NCI-H2171 treated with DMSO at 0.1 percent for 48 hours (cell line): ENCODE measurements at regions not wholly inside any gene's neighbourhood (a gene's known extent, or its start where the extent isn't known, plus 50 kb on each side); places are given as distances from the start of the nearest gene placed in this dataset.
A peak's percentile ranks its signal among the peaks of the same experiment; 100 is the strongest.
"Not testable (repeated sequence)": the region's sequence is repeated elsewhere in the genome, so short reads cannot be mapped to it uniquely, and the experiment has no call there.

Experiments used
- DNase-seq: peaks from one replicate; lab custom pipeline; 2025; lab: John Stamatoyannopoulos, UW

GRCh38 chr6:106746652-106747051 is 117.3 kb downstream of the QRSL1 start:
- peak; percentile 82 for DNase-seq

DNA sequence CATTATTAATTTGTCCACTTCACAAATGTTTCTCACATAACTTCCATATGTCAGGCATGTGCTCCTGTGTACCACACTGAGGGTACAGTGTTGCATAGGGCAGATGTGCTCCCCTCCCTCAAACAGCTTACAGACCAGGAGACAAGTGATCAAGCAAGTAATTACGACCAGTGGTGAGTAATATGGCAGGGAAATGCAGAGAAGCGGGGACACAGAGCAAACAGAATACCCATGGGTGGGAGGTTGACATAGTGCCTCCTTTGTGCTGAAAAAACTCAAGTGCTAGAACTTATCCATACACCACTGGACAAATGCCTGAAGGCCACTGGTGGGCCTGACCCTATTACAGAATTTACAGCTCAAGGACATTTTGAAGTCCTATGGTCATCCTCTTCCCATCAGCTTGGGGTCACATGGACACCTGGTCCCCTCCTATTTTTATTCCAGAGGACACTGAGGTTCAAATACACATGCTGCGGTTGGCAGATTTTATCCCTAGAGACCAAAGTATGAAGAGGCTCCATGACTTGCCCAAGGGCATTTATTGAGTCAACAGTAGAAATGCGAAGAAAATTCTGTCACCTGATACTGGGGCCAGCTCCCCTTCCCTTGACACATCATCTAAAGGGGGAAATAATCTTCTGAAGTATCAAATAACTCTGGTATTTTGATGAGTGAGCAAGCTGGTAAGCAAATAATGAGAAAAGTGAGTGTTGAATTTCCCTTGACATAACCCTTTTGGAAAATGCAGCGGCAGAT is 116.6 kb downstream of the QRSL1 start:
- peak; percentile 82 for DNase-seq

- DNase-seq: no peak
These were observed 115.9 kb downstream of the QRSL1 start for GRCh38 chr6:106745197-106745770.

DNA sequence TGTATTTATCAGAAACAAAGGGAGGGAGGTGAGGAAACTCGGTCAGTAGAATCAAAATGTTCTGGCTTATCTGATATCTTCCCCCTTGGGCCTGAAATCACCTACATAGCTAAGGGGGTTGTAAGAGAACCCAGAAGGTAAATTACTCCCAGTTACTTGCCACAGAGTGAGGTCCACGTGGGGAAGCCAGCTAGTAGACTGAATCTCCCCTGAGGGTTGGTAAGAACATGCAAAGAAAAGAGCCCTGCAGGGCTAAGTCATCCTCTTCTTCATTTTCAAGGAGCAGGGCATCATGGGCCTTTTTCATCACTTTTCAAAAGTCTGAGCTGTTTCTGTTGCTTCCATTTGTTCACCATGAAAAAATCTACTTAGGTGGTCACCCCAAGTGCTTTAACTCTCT is 115.4 kb downstream of the QRSL1 start:
- DNase-seq: no peak

GRCh38 chr6:106744029-106744428 is 114.7 kb downstream of the QRSL1 start:
- DNase-seq: not testable (repeated sequence)

DNA sequence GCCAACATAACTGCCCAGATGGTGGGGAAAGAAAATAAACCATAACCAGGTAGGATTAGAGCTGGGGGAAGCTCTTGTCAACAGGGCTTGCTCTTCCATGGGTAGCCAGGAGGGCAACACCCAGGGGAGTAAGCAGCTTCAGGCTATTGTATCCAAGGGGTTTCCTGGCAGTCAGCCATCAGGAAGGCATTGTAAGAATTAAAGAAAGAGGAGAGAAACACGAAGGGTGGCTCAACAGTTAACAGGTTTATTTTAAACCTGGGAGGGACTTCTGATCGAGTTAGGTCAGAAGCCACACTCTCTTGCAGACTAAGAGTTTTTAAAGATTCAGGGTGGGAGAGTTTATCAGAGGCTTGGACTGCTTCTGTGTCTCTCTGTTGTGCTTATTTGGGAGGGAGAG is 114.2 kb downstream of the QRSL1 start:
- peak; percentile 22 for DNase-seq

GRCh38 chr6:106740287-106740686 is 110.9 kb downstream of the QRSL1 start:
- no peak for DNase-seq

DNA sequence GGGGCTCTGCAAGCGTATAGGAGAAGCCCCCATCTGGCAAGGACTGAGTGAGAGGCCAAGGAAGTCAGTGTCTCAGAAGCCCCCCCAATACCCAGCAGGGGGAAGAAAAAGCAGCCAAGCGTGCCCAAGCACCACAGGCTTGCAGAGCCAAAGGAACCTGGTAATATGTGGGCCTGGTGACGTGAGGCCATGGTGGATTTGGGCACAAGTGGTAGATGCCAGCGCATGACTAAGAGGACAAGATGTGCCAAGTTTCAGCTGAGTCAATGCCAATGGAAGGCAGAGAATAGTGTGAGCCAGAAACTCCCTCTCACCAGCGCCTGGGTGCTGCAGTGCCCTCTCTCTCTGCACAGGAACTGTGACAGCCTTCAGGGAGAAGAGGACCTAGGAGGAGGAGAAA is 110.0 kb downstream of the QRSL1 start:
- no peak for DNase-seq

DNA sequence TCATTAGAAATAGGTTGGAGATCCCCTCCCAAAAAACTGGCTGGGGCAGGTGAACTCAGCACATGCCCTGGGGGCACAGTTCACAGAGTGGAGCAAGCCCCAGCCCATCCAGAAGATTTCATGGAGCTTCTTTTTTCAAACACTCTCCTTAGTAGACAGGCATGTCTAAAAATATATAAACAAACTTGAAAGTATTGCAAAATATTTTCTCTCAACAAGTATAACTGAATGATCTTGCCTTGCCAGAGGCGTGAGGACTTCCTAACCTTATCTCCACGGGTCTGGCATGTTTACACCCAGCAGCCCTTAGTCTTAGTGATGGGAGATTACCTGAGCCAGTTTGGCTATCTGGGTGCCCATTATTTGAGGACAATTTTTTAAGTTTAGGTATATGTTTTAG is 107.1 kb downstream of the QRSL1 start:
- DNase-seq: no peak

GRCh38 chr6:106735828-106736227 is 106.5 kb downstream of the QRSL1 start:
- DNase-seq: no peak

DNA sequence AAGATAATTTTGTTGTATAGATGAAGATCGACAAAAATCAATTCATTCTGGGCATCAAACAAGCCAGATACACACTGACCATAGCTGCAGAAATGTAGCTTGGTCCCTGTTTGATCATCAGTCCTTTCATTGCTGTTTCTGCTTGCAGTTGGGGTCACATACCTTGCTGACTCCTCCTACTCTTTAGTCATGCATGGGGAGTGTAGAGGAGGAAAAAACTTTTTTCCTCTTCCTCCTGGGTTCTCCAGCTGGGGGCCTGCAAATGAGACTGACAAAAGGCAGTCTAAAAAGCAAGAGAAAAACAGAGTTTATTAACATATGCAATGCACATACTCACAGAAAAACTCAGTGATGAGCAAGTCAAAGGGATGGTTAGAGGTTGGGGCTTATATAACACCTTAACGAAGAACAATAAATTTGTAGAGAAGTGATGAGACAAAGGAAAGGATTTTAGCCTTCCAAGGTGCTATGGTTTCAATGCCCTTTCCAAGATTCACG is 105.8 kb downstream of the QRSL1 start:
- no peak for DNase-seq

DNA sequence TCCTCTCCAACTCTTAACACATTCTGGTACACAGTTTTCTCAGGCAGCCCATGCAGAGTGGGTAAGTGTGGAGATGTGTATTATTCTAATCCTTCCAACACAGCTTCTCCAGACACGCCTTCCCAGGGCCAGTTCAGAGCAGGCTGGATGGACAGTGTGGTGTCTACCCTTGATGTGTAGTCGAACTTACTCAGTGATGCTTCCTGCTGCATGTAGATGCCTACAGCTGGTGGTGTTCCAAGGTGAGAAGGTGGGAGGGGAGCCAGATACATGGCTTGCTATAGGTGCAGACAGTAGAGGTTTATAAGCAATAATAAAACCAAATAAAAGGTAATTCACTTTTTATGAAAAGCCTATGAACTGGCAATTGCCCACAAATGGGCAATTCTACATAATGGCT is 104.0 kb downstream of the QRSL1 start:
- DNase-seq: no peak

DNA sequence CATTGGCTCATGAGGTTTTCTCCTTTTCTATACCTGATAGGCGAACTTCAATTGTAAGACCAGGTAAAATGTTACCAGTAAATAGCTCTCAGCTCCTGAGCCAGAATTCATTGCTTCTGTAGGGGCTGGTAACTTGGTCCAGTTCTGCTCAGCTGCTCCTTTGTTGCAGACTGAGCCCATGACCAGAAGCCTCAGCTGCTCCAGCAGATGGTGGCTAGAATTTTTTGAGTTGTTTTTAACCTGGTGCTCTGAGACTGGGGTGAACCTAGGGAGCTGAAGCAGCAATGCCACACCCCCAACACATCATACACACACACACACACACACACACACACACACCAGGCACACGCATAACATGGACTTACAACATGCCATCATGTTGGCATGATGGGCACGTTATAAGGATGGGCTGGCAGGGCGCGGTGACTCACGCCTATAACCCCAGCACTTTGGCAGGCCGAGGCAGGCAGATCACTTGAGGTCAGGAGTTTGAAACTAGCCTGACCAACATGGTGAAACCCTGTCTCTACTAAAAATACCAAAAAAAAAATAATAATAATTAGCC is 103.1 kb downstream of the QRSL1 start:
- no peak for DNase-seq

DNA sequence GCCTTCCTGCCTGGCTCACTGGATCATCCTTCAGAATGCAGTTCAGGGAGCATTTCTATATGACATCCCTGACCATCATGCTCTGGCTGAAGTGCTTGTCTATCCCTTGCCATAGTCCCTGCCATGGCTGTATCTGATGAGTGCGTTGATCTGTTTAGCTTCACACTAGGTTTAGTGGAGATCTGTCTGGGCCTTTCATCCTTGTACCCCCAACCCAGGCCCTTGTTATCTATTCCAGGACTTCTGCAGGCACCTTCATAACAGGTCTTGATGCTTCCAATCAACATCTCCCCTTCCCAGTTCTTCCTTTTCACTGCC is 102.4 kb downstream of the QRSL1 start:
- no peak for DNase-seq

GRCh38 chr6:106731144-106731842 is 101.9 kb downstream of the QRSL1 start:
- DNase-seq: no peak

DNA sequence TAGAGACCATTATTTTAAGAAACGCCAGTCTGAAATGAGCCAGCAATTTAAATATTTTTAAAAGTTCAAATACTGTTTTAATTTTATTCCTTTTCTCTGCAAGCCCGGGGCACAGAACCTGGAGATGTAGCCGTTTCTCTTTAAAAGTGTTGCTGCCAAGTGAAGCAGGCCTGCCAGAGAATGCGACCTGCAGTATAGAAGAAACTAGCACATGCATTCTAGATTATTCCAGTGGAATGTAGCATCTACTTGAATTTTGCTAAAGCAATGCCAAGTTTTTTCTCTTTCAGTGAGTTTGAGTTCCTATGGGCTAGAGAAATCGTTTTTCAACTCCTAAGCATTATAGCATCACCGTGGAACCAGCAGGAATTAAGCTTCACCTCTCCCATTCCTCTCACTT is 101.3 kb downstream of the QRSL1 start:
- no peak for DNase-seq

DNA sequence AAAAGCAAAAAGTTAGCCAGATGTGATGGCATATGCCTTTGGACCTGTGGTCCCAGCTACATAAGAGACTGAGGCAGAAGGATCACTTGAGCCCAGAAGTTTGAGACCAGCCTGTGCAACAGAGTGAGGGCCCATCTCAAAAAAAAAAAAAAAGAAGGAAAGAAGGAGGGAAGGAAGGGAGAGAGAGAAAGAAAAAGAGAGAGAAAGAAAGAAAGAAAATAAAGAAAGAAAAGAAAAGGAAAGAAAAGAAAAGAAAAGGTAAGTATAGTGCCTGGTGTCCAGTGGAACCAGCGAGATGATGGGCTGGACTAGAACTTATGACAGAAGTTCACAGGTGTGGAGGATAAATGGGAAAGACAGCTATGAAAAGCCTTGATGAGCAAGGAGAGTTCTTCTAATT is 100.9 kb downstream of the QRSL1 start:
- DNase-seq: no peak

DNA sequence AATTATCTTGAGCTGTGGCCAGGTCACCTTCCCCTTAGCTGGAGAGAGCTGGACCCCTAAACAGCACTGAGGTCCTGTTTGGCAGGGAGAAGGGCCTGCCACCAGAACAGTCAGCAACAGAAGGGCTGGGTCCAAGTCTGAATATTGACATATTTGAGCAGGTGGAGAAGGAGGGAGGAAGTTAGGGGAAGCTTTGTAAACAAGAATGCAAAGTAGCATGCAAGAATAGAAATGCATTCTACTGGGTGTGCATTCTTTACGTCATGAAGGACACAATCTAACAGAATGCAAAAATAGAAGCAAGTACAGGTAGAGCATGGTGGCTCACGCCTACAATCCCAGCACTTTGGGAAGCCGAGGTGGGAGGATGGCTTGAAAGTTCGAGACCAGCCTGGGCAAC is 100.5 kb downstream of the QRSL1 start:
- no peak for DNase-seq

GRCh38 chr6:106728296-106728870 is 99.0 kb downstream of the QRSL1 start:
- DNase-seq: peak; percentile 12

GRCh38 chr6:106727480-106728149 is 98.2 kb downstream of the QRSL1 start:
- DNase-seq: peak; percentile 47

GRCh38 chr6:106724848-106725247 is 95.5 kb downstream of the QRSL1 start:
- no peak for DNase-seq

- peak; percentile 51 for DNase-seq
These were observed 95.0 kb downstream of the QRSL1 start for GRCh38 chr6:106724337-106724736.
